ENCODE measurements at regions not wholly inside any gene's neighbourhood (a gene's known extent, or its start where the extent isn't known, plus 50 kb on each side); places are given as distances from the start of the nearest gene placed in this dataset.
"Not testable (repeated sequence)": the region's sequence is repeated elsewhere in the genome, so short reads cannot be mapped to it uniquely, and the experiment has no call there.

DNA sequence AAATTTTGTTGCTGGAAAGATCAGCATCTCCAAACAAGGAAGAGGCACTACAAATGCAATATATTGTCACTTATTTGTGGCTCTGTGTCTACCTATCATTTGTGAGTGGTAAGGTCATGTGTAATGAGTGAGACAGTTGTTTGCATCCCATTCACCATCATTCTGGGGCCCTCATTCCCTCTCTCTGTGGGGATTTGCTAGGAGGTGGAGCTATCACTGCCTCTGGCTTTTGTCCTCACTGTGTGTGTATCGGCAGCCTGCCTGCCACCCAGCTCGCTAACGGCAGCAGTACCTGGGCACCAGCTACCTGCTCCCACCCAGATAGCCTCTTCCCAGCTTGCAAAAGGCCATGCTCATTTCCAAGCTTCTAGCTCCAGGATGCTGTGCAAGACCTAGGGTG, 379.2 kb upstream of the ZFHX3 start:
- DNase-seq: no peak

DNA sequence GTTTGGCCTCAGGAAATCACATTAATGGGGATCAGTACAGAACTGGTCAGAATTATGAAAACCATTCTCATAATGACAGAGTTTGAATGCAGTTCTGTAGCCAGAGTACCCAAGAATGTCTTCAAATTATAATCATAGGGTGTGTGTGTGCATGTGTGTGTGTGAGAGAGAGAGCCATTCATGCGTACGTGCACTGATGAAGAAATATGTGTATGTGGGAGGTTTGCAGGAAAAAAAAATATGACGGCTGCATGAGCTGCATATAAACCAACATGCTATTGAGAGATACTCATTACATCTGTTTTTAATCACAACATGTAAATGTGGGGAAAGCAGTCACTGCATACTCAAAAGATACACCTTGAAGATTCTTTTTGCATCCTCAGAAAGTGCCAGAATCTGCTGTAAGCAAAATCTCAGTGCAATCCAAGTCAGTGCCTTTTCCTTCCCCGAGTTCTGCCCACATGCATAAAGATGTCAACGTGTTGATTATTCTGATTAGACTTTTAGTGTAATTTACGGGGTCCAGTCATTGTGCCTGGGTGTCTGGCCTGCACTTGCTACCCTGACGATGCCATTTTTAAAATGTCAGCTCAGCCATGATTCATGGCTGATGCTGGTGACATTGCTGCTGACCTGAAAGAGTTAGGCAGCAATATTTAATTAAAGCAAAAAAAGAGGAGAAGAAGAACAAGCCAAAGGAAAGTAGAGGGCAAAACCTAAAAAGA, 378.7 kb upstream of the ZFHX3 start:
- no peak for DNase-seq

DNA sequence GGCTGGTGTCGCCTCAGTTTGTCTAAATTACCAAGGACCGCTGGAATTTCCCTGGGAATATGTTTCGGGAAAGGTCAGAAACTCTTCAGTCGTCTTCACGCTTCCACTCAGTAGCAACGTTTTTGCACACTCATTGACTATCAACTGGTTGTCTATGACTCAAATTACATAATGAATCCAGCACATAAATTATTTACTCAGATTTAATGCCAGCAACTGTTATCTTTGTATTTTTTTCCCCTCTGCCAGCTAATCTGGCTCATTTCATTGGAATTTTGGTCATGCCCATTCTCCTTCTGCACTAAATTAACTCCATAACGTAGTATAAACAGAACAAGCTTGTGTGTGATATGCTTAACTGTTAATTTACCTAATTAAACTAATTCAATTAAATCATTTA, 372.7 kb upstream of the ZFHX3 start:
- no peak for DNase-seq

DNA sequence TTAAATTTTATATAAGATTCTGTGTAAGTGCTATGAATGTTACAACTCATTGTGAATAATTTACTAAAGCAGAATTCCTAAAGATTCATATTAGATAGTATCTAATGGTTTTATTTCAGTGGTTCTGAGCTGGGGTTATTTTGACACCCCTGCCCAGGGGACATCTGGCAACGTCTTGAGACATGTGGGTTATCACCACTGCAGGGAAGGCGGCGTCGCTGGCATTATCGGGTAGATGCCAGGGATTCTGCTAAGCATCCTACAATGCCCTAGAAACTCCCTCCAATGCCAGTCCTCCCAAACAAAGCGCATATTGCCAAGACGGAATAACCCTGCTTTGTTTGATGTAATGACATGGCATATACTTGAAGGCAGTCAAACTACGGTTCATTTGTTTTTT, 372.3 kb upstream of the ZFHX3 start:
- no peak for DNase-seq

DNA sequence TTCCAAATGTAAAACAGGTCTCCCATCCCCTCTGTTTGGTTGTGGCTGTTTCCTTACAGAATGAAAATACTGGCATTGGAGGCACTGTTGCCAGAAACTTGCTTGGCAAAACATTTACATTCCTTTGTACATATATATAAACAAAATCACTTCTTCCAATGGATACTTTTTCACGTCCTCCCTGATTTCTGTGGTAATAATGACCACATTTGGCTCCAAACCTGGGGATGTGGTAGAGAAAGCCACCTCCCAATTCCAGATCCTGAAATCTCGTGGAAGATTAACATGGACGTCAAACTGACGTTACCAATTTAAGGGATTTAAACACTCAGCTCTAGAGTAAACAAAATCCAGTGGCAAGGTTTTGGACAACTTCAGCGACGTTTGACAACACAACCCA, 370.8 kb upstream of the ZFHX3 start:
- DNase-seq: no peak

DNA sequence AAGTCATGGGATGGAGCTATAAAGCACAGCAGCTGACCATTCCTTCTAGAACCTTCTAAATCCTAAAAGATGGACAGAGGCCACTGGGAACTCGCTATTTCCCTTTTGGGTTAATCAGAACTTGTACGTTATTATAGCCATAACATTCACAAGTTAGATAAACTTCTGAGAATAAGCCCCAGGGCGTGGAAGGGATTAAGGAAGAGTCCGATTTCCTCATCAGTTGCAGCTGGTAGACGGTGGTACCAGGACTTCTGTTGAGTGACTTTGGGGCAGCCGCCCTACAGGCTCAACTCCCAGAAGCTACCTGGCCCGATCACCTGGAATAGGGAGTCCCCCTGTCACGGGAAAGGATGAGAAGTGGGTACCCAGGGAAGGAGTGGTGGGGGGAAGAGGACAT, 370.1 kb upstream of the ZFHX3 start:
- no peak for DNase-seq

DNA sequence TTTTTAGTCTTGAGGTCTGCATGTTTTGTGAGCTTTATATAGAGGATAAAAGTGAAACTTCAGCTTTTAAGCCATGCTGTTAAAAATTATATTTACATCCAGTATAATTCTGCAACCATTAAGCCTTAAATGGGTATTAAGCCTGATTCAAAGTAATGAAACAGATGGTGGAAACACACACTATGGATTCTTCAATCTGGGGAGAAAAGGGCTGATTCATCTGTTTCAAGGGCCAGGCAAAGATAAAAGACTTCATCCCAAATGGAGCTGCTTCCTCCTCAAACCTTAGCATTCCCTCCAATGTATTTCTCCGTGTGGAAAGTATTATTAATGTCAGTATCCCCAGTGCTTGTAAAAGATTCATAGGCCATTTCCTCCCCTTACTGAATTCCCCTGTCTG, 367.4 kb upstream of the ZFHX3 start:
- DNase-seq: no peak

DNA sequence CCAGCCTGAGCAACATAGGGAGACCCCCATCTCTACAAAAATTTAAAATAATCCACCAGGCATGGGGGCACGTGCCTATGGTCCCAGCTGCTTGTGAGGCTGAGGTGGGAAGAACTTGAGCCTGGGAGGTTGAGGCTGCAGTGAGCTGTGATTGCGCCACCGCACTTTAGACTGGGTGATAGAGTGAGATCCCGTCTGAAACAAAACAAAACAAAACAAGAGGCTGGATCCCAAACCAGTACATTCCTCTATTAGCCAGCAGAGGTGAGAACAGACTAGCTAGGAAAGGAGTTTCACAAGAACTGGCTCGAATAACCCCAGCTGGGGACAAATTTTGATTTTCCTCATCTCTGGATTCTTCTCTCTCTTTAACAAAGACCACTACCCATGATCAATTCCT, 366.7 kb upstream of the ZFHX3 start:
- no peak for DNase-seq

DNA sequence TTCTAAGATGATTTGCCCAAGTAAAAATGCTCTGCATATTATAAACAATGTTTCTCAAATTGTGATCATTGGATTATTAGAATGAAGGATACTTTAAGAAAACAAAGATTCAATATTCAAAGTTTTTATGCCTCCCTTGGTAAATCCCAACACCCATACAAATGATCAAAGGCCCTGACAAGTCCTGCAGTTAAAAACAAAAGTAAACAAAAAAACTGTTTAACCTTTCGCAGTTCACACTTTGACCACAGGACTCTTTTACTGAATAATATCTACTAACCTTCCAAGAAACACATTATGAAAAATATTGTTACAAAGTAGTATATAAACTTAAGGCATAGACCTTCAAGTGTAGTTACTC, 365.9 kb upstream of the ZFHX3 start:
- DNase-seq: no peak

DNA sequence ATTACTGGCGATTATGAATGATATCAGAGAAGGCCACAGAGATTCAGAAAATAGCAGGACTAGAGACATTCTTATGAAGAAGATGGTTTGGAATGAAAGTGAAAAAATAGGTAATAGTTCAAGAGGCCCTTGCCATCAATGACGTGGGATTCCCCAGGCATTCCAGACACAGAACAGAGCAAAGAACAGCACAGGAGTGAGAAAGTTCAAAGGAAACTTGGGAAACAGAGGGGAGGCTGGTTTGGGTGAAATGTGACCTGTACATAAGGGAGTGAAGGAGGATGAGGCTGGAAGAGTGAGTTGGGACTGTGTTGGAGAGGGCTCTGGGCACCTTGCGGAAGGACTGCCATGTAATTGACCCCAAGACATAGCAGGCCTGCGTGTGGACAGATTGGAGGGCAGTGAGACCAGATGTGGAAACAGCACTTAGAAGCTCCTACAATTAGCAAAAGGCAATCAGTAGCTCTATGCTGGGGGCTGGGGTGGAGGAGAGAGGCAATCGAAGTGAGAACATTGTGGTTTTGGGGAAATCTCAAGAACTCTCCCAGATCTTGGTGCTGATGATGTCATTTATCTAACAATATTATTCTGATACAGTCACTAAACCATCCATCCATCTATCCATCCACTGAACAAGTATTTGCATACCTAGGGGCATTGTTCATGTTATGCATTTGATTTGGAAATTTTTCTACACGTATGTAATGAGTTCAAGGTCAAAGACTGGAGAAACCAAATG, 365.3 kb upstream of the ZFHX3 start:
- no peak for DNase-seq

DNA sequence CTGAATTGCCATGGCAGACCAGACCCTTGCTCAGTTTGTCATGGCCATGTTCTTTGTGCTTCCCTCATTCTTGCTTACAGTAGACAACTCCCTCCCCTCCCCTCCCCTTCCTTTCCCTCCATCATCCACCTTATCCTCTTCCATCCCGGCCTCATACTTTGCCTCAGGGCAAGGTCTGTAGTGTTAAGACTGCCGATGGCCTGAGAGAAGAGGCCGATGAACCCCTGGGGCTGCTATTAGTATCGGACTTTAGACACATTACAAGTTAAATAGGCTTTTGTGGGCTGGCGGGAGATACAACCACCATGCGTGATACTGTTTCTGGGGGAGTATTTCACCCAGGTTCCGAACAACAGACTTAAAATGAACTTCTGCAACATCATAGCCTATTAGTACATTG, 364.5 kb upstream of the ZFHX3 start:
- DNase-seq: no peak

DNA sequence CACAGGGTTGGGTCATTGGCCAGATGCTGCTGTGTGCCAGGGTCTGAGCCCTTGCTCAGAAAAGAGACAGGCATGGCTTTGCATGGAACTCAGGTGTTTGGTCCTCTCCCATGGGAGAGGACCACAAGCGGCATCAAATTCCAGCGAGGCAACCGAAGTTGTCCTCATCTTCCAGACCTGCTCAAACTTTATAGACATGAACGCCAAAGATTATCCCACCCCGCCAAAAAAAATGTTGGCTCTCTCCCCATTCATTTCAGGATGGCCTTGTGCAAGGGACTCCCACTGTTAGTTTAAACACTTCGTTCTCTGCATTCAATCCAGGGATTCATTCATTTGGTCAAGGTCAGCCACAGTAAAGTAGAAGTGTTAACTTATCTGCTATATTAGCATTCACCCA, 360.8 kb upstream of the ZFHX3 start:
- DNase-seq: no peak

DNA sequence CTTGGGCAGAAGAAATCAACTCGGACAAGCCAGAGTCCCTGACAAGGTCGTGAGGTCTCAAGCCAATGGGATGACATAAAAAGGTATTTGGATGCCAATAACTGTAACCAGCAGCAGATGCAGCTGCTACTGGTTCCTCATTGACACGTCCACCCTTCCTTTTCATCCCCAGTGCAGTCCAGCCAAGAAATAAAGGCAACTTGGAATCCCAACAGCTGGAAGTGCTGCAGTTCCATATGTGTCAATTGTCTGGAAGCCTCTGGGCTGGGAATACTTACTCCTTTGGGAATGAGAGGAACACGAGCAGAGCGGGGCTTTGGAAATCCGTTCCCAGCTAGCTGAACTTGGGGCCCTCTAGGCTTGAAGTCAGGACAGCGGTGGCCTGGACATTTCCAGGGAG, 360.4 kb upstream of the ZFHX3 start:
- DNase-seq: no peak

DNA sequence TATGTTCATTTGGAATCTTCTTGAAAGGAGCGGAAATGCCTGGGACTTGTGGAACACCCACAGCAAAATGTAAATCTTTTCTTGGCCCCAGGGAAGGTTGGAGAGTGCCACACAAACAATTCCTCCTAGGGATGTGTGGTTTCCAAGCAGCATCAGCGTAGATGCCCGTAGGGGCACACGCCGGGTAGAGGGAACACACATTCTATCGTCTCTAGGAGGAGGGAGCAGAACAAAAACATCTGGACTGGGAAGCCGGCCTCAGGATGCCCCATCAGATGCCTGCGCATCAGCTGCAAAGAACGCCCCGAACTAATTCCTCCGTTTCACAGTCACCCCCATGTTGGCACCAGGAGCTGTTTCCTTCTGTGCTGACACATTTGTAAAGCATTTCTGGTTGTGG, 357.9 kb upstream of the ZFHX3 start:
- no peak for DNase-seq

DNA sequence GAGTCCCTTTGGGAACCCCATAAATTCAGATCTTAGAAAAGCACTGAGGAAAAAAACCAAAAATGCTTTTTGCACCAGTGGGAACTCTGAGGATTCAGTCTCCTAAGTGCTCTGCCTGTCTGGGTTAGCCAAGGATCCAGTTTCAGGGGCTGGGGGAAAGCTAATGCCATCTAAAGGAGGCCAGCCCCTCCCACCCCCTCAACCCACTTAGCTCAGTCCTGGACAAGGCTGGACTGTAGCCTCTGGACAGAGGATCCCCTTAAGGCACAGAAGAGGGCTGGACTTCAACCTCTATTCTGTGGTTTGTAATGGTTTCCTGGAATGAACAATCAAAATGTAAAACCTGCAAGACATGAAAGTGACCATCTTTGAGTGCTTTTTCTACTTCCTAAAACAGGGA, 356.1 kb upstream of the ZFHX3 start:
- no peak for DNase-seq

DNA sequence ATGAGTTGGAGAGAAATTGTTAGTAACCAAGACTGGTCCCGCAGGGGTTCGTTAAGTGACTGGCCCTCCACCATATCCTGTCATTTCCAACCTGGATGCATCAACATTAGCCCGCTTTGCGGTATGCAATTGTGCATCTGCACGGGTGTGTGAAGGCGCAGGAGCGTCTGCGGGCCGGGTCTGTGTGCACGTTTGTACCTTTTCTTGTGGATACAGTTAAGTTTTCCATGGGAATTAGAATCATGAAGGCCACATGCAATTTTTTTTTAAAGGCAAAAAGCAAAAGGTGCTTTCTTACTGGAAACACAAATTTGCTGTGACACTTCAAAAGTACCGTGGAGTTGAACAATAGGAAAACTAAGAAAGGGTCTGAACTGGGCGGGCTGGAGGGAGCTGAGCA, 355.4 kb upstream of the ZFHX3 start:
- DNase-seq: no peak

DNA sequence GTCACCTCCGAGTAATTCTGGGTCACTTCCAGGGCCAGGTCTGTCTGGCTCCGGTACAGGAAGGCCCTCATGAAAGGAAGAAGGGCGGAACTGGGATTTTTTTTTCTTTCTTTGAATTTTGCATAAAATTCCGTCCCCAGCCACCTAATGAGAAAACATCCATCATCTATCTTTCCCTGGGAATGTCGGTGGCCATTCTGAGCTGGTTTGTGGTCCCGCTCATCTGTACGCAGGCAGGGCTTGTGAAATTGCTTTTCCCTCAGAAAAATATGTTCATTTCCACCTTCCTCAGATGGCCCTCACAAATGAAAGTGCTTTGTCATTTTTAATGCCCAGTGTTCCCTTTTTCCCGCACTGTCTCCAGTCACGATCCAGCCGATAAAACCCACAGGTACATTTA, 353.0 kb upstream of the ZFHX3 start:
- DNase-seq: no peak

DNA sequence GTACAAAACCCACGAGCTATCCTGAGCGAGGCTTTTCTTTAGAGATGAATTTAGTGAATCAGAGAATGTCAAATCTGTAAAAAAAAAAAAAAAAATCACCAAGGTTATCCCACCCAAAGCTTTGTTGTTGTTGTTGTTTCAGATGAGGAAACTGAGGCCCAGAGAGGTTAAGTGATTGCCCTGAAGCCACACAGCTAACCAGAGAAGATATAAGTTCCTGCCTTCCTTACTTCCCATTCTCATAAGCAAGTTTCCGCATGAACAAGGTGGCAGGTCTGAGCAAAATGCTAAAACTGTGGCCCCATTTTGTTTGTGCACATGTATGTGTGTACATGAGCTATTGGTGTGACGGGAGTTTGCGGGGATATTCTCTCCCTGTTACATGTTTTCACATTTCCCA, 352.1 kb upstream of the ZFHX3 start:
- no peak for DNase-seq

DNA sequence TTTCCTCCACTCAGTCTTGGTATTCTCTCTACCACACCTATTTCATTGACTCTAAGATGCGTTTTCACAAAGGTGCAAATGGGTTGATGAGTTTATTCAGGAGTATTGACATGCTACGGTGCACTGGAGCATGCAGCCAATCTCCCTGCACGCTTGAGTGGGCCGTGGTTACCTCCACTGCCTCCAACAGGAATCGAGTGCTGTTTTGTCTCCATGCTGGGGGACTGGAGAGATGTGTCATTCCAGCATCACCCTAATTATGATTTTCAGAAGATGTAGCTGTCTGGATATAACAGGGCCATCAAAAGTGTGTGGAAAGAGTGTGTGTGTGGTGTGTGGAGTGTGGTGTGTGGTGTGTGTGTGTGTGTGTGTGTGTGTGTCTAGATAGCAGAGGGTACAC, 351.6 kb upstream of the ZFHX3 start:
- no peak for DNase-seq

DNA sequence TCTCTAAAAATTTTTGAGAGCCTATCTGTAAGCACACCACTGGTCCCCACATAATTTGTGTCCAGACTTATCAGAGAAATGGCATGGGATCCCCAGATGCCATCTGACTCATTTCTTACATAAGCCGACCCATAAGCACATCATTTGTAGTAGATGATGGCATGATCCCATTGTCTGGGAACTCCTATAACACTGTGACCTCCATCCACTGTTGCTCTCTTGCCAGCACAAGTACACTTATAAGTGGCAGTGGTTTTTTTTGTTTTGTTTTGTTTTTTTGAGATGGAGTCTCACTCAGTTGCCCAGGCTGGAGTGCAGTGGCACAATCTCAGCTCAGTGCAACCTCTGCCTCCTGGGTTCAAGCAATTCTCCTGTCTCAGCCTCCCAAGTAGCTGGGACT, 350.7 kb upstream of the ZFHX3 start:
- not testable (repeated sequence) for DNase-seq

DNA sequence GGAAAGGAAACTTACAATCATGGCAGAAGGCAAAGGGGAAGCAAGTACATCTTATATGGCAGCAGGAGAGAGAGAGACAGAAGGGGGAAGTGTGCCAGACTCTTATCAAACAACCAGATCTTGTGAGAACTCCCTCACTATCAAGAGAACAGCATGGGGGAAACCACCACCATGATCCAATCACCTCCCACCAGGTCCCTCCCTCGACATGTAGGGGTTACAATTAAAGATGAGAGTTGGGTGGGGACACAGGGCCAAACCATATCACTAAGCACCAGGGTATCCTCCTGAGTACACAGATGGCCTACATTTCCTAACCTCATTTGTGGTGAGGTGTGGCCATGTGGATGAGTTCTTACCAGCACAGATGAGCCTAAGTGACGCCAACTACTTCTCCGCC, 348.6 kb upstream of the ZFHX3 start:
- DNase-seq: no peak

DNA sequence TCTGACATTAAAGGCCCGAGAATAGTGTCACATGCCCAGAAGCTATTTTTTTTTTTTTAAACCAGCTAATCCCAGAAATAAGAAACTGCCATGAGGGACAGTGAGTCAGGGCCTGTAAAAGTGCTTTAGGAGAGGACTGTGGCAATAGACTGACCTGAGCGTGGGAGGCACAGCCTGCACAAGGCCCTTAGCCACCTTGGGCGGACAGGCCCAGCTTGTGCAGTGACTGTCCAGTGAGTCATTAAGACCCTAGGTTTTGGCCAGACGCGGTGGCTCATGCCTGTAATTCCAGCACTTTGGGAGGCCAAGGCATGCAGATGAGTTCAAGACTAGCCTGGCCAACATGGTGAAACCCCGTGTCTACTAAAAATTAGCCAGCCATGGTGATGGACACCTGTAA, 343.0 kb upstream of the ZFHX3 start:
- no peak for DNase-seq

DNA sequence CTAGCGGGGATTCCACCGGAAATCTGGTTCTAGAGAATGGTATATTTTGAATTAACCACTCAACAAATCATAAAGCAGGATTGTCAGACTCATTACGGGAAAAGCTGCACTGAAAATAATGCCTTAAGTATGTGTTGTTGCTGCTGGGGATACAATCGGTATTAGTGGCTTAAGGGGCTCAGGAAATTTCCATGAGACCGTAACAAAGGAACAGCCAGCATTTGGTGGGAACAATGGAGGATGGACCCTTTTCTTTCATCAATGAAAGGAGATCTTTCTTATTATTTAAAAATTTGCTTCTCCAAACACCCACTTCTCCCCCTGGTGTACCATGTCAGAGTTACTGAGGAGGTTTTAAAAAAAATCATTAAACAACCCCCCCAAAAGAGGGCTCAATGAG, 342.6 kb upstream of the ZFHX3 start:
- DNase-seq: no peak

DNA sequence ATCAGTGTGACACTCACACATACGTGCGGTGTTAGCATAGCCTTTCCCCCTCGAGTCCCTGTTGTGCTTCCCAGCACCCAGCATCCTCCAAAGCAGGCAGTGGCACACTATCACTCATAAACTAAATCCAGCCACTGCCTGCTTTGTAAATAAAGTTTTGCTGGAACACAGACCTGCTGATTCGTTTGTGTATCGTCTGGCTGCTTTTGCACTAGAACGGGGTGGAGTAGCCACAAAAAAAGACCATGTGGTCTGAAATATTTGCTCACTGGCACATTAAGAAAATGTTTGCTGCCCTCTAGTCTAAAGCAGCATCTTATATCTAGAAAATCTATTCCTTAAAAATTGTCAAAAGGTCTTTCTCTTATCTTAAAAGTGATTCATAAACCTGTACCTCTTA, 341.2 kb upstream of the ZFHX3 start:
- no peak for DNase-seq

DNA sequence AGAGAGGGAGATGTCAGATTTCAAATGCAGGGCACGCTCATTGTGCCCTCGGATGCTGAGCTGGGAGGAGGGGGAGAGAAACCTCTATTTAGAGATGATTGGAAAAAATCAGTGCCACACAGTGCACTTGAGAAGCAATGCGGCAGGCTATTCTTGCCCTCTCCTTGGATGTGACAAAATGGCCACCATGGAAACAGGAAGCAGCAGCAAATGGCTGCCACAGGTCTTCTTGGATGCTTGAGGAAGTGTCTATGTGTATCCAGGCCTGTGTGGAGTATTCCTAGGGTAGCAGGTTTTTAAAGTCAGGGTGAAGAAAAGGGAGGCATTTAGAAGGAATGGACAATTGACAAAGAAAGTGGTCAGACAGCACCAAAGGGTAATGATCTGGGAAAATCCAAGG, 340.1 kb upstream of the ZFHX3 start:
- no peak for DNase-seq

Data from NCI-H1092 treated with DMSO at 0.1 percent for 48 hours (cell line).